A673 (cell line): ENCODE measurements at regions not wholly inside any gene's neighbourhood (a gene's known extent, or its start where the extent isn't known, plus 50 kb on each side); places are given as distances from the start of the nearest gene placed in this dataset.
A peak's percentile ranks its signal among the peaks of the same experiment; 100 is the strongest.

Source experiments
- EZH2 ChIP-seq: fragments of 200-600 bp; sonication (generic); IDR thresholded peaks from 2 replicates; pipeline ENCODE4 v1.6.1; 2017; ENCODE audit warnings: borderline replicate concordance, low read depth, mild to moderate bottlenecking, mixed read lengths, antibody characterized with exemption, low read length; ENCODE audit not compliant: poor library complexity, severe bottlenecking
- TF ChIP-seq, protein P1 (sequence below): fragments of 300-800, 200-600 bp; sonication (generic); conservative IDR thresholded peaks from 2 replicates; pipeline ENCODE4 v1.5.1; 2017; ENCODE audit warnings: low read depth, mild to moderate bottlenecking, antibody characterized with exemption, low read length, moderate library complexity, mixed read lengths

- TF ChIP-seq, protein P1, sequence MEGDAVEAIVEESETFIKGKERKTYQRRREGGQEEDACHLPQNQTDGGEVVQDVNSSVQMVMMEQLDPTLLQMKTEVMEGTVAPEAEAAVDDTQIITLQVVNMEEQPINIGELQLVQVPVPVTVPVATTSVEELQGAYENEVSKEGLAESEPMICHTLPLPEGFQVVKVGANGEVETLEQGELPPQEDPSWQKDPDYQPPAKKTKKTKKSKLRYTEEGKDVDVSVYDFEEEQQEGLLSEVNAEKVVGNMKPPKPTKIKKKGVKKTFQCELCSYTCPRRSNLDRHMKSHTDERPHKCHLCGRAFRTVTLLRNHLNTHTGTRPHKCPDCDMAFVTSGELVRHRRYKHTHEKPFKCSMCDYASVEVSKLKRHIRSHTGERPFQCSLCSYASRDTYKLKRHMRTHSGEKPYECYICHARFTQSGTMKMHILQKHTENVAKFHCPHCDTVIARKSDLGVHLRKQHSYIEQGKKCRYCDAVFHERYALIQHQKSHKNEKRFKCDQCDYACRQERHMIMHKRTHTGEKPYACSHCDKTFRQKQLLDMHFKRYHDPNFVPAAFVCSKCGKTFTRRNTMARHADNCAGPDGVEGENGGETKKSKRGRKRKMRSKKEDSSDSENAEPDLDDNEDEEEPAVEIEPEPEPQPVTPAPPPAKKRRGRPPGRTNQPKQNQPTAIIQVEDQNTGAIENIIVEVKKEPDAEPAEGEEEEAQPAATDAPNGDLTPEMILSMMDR: peak; percentile 27; the same call in 1 of the 2 replicates
- no peak for TF ChIP-seq EZH2
These were observed 171.6 kb downstream of the FAM174A start for GRCh38 chr5:100706776-100707175.
